ENCODE measurements at regions not wholly inside any gene's neighbourhood (a gene's known extent, or its start where the extent isn't known, plus 50 kb on each side); places are given as distances from the start of the nearest gene placed in this dataset.

DNA sequence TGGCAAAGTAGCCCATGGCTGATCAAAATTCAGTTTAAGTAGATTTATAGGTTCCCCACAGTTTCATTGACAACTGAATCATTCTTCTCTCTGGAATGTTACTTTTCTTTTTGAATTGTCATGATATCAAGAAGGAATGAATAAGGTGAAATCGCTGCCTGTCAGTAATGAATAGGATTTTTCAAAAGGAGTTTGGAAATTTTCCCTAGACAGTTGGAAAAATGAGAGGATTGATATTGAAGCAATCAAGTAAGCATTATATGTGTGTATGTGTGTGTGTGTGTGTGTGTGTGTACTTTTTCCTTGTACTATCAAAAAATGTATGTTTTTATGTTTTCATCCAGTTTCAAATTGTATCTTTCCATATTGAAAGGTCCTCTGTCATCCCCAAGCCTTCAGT lies 479.5 kb downstream of the MRPL39 start:
- H3K27me3 Mint-ChIP-seq: no peaks in the 10 kb centered on the region
- peaks cover 5% of the 10 kb centered on the region for H3K9me3 Mint-ChIP-seq
- no peaks in the 10 kb centered on the region for H3K4me1 Mint-ChIP-seq (ENCODE audit: low read depth)
- H3K4me3 Mint-ChIP-seq: no peak overlapping the region
- no peak overlapping the region for H3K27ac Mint-ChIP-seq
- no peaks in the 10 kb centered on the region for H3K36me3 Mint-ChIP-seq (ENCODE audit: low read depth)

DNA sequence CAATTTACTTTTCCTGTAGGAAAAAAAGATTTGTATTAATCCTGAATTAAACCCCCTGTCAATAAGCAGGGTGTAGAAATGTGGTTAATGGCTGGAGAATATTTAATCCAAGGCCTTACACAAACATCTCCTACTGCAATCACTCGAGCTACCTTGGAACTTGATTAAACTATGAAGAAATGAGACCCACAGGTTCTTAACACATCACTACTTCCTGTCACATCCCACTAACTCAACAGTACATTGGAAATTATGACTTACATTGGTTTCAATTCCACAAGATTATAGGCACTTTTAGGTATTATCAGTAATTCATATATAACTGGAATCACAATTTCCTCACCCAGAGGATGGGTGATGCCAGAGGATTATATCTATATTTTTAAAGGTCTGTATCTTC lies 480.3 kb downstream of the MRPL39 start:
- Mint-ChIP-seq H3K4me1 (ENCODE audit: low read depth) (no peaks in the 10 kb centered on the region), H3K36me3 (ENCODE audit: low read depth) (no peaks in the 10 kb centered on the region), H3K27me3 (no peaks in the 10 kb centered on the region), H3K27ac (no peak overlapping the region), H3K9me3 (peaks cover 5% of the 10 kb centered on the region), H3K4me3 (no peak overlapping the region)

DNA sequence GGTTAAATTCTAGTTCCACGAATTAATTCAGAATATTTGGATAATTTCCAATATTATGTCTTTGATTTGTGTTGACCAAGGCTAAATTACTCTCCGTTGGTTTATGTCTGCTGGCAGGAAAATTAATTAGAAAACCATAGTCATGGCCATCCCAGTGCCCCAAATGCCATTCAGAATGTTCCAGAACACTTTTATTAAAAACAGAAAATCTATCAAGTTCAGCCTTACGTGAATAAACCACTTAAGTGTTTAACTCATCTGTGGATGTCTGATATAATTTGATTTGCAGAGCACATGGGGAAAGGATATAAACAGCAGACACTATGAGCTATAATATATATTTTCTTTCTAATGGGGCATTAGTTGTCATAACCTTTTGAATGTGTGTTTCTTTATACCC lies 480.7 kb downstream of the MRPL39 start:
- no peak overlapping the region for H3K27ac Mint-ChIP-seq
- peaks cover 3% of the 10 kb centered on the region for H3K9me3 Mint-ChIP-seq
- no peaks in the 10 kb centered on the region for H3K4me1 Mint-ChIP-seq (ENCODE audit: low read depth)
- no peak overlapping the region for H3K4me3 Mint-ChIP-seq
- no peaks in the 10 kb centered on the region for H3K36me3 Mint-ChIP-seq (ENCODE audit: low read depth)
- H3K27me3 Mint-ChIP-seq: no peaks in the 10 kb centered on the region

DNA sequence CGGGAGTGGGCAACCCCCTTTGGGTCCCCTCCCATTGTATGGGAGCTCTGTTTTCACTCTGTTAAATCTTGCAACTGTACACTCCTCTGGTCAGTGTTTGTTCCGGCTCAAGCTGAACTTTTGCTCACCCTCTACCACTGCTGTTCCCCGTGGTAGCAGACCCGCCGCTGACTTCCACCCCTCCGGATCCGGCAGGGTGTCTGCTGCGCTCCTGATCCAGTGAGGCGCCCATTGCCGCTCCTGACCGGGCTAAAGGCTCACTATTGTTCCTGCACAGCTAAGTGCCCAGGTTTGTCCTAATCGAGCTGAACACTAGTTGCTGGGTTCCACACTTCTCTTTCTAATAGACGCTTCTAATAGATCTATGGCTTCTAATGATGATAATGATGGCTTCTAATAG lies 488.6 kb downstream of the MRPL39 start:
- Mint-ChIP-seq H3K27ac (no peak overlapping the region), H3K9me3 (peaks cover 10% of the 10 kb centered on the region), H3K4me1 (ENCODE audit: low read depth) (no peaks in the 10 kb centered on the region), H3K36me3 (ENCODE audit: low read depth) (no peaks in the 10 kb centered on the region), H3K27me3 (no peaks in the 10 kb centered on the region), H3K4me3 (no peak overlapping the region)

DNA sequence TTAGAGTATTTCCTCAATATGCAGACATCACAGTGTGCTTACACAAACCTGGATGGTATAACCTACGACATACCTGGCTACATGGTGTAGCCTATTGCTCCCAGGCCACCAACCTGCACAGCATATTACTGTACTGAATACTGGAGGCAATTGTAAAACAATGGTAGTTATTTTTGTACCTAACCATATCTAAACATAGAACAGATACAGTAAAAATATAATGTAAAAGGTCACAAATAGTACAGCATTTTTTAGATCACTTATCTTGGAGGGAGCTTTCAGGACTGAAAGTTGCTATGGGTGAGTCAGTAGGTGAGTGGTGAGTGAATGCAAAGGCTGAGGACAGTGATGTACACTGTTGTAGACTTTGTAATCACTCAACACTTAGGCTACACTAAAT lies 492.3 kb downstream of the MRPL39 start:
- no peak overlapping the region for H3K4me3 Mint-ChIP-seq
- no peak overlapping the region for H3K27ac Mint-ChIP-seq
- H3K4me1 Mint-ChIP-seq (ENCODE audit: low read depth): no peaks in the 10 kb centered on the region
- H3K36me3 Mint-ChIP-seq (ENCODE audit: low read depth): no peaks in the 10 kb centered on the region
- H3K27me3 Mint-ChIP-seq: no peaks in the 10 kb centered on the region
- peaks cover 5% of the 10 kb centered on the region for H3K9me3 Mint-ChIP-seq

DNA sequence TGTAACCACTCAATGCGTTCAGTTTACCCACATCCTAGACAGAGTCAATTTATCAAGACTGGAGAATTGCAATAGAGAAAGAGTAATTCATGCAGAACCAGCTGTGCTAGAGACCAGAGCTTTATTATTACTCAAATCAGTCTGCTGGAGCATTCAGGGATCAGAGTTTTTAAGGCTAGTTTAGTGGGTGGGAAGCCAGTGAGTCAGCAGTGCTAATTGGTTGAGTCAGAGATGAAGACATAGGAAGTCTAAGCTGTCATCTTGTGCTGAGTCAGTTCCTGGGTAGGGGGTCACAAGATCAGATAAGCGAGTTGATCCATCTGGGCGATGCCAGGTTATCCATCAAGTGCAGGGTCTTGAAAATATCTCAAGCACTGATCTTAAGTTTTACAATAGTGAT lies 499.6 kb downstream of the MRPL39 start:
- H3K27ac Mint-ChIP-seq: no peak overlapping the region
- H3K9me3 Mint-ChIP-seq: no peaks in the 10 kb centered on the region
- H3K27me3 Mint-ChIP-seq: no peaks in the 10 kb centered on the region
- H3K4me3 Mint-ChIP-seq: no peak overlapping the region
- H3K4me1 Mint-ChIP-seq (ENCODE audit: low read depth): no peaks in the 10 kb centered on the region
- no peaks in the 10 kb centered on the region for H3K36me3 Mint-ChIP-seq (ENCODE audit: low read depth)

DNA sequence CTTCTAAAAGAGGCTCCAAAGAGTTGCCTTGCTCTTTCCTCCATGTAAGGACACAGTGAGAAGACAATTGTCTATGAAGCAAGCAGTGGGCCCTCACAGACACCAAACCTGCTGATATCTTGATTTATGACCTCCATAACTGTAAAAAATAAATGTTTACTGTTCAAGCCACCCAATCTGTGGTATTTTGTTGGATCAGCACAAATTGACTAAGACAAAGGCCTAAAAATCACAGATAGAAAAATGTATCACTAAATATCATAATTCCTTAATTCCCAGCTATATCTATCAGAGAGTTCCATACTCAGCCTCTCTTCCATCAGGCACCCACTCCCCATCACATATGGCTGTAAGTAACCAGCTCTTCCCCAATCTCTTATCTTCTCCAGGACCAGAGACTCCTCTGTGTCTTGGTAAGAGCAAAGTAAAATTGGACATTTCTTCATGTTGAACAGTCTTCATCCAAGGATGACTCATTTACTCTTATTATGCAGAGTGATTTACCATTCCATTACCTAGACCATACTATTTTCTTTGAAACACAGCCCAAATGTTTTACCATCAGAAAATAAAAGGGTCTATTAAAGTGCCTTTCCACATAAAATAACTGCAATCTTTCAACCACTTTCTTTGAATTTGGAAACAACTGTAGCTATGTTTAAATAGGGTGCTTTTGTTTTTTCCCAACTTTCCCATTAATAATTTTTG lies 503.6 kb downstream of the MRPL39 start:
- no peaks in the 10 kb centered on the region for H3K4me1 Mint-ChIP-seq (ENCODE audit: low read depth)
- H3K27me3 Mint-ChIP-seq: no peaks in the 10 kb centered on the region
- H3K4me3 Mint-ChIP-seq: no peak overlapping the region
- no peaks in the 10 kb centered on the region for H3K36me3 Mint-ChIP-seq (ENCODE audit: low read depth)
- no peak overlapping the region for H3K27ac Mint-ChIP-seq
- H3K9me3 Mint-ChIP-seq: no peaks in the 10 kb centered on the region

DNA sequence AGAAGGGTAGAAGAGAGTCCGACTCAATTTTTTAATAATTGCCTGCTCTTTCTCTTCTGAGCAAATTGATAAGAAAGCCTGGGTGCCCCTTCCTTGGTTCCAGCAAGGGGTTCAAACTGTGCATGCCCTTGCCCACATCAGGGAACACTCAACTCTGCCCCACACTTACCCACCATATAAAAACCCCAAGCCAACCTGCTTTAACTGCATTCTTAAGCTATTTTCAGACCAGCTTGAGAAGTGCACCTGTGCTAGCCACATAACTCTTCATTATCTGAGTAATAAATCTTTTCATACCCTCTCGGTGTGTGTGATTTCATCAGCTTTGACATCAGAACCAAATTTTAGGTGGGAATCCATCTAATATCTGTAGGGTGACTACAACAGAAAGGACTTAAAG lies 509.6 kb downstream of the MRPL39 start:
- Mint-ChIP-seq H3K27ac (no peak overlapping the region), H3K4me3 (no peak overlapping the region), H3K4me1 (ENCODE audit: low read depth) (no peaks in the 10 kb centered on the region), H3K36me3 (ENCODE audit: low read depth) (no peaks in the 10 kb centered on the region), H3K27me3 (no peaks in the 10 kb centered on the region), H3K9me3 (no peaks in the 10 kb centered on the region)

DNA sequence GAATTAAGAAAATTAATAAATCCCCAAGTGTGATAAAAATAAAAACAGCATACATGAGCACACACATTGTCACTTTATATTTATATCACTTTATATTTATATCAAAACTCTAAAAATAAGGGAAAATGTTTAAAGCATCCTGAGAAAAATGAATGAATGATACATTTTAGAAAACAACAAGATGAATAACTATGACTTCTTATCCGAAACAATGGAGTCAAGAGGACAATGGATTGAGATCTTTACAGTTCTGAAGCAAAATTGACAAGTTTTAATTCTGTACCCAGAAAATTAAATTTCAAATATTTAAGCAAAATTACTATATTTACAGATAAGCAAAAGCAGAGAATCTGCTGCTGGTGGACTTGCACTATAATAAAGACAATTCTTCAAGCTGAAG lies 512.6 kb downstream of the MRPL39 start:
- Mint-ChIP-seq H3K27ac (no peak overlapping the region), H3K36me3 (ENCODE audit: low read depth) (no peaks in the 10 kb centered on the region), H3K4me3 (no peak overlapping the region), H3K27me3 (no peaks in the 10 kb centered on the region), H3K4me1 (ENCODE audit: low read depth) (no peaks in the 10 kb centered on the region), H3K9me3 (no peaks in the 10 kb centered on the region)

DNA sequence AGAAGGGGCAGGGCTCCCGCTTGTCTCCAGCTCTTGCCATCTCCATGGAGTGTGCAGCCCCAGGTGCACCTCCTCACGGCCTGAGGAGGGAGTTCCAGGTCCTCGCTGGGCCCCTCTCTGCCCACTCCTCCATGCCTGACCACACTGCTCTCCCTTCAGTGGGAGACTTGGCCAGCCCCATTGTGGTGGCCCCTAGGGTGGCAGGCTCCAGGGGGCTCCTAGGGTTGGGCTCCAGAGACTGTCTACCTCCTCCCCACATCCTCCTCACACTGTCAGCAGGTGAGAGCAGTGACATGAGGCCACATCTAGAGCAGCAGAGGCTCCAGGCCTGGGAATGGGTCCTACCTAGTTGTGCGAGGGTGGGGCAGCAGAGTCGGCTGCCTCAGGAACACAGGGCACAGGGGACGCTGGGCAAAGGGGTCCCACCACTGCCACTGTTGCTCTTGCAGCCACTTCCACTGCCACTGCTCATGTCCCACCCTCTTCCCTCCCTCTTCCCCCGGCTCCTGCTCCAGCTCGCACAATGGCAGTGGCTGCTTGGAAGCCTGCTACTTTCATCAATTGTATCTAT lies 514.8 kb downstream of the MRPL39 start:
- H3K27me3 Mint-ChIP-seq: no peaks in the 10 kb centered on the region
- H3K27ac Mint-ChIP-seq: no peak overlapping the region
- H3K4me3 Mint-ChIP-seq: no peak overlapping the region
- no peaks in the 10 kb centered on the region for H3K9me3 Mint-ChIP-seq
- no peaks in the 10 kb centered on the region for H3K4me1 Mint-ChIP-seq (ENCODE audit: low read depth)
- H3K36me3 Mint-ChIP-seq (ENCODE audit: low read depth): no peaks in the 10 kb centered on the region

DNA sequence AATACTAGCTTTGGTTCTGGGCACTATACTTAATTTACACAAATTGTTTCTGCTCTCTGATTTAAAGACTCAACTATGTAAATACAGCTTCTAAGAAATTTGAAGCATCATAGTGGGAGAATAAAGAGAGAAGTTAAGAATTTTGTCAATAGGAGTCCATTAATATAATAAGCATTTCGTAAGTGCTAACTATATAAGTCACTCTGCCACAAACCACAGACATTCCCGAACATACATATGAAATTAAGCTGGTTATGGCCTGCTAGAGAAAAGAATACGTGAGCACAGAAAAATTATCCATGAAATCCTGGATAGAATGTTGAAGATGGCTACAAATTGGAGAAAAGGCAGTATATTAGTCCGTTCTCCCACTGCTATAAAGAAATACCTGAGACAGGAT lies 526.2 kb downstream of the MRPL39 start:
- Mint-ChIP-seq H3K9me3 (no peaks in the 10 kb centered on the region), H3K27ac (no peak overlapping the region), H3K4me1 (ENCODE audit: low read depth) (no peaks in the 10 kb centered on the region), H3K4me3 (no peak overlapping the region), H3K36me3 (ENCODE audit: low read depth) (no peaks in the 10 kb centered on the region), H3K27me3 (no peaks in the 10 kb centered on the region)

DNA sequence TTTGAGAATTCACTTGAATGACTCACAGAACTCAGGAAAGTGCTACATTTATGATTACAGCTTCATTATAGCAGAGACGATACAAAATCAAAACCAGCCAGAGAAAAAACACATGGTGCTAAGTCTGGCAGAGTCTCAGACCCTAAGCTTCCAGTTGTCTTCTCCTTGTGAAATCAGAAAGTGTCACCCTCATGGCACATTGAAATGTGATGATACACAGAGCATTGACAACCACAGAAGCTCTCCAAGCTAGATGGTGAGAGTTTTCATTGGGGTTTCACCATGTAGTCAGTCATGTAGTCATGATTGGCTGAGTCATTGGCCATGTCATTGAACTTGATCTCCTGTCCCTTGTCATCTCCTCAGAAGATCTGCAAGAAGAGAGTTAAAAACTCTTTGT lies 526.6 kb downstream of the MRPL39 start:
- H3K4me1 Mint-ChIP-seq (ENCODE audit: low read depth): no peaks in the 10 kb centered on the region
- H3K27me3 Mint-ChIP-seq: no peaks in the 10 kb centered on the region
- H3K4me3 Mint-ChIP-seq: no peak overlapping the region
- no peak overlapping the region for H3K27ac Mint-ChIP-seq
- no peaks in the 10 kb centered on the region for H3K9me3 Mint-ChIP-seq
- no peaks in the 10 kb centered on the region for H3K36me3 Mint-ChIP-seq (ENCODE audit: low read depth)

DNA sequence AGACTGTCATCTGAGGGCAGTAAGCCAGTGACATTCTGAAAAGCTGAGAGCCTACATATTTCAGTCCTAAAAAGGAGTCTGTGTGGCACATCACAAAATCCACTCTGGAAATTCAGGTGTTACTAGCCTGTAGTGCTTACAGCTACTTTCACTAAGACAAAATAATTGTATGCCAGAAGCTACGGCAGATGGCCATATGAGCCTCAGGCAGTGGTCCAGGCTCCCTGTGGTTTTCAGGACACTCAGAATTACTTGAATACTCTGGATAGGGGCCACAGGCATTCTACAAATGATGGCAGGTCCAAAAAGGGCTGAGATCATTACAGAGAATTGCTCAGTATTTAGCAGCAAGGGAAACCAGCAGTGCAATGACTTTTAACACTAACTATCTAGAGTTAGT lies 527.1 kb downstream of the MRPL39 start:
- Mint-ChIP-seq H3K36me3 (ENCODE audit: low read depth) (no peaks in the 10 kb centered on the region), H3K4me1 (ENCODE audit: low read depth) (no peaks in the 10 kb centered on the region), H3K4me3 (no peak overlapping the region), H3K9me3 (no peaks in the 10 kb centered on the region), H3K27ac (no peak overlapping the region), H3K27me3 (no peaks in the 10 kb centered on the region)

DNA sequence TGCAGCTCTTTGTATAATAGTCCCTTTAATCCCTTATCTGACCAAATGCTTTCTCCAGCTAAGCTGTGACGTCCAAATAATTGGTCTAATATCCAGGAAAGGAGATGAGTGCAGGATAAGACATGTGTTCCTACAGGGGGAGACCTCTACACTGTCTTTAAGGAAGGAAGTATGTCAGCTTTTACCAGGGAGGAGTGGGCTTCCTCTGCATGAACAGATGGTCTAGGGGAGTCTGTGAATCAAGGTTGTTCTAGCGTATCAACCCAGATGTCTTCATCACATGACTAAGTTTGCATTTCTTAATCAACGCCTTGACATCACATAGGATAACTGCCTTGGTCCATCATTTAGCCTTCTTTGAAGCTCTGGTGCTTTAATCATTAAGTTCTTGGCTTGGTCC lies 528.2 kb downstream of the MRPL39 start:
- no peaks in the 10 kb centered on the region for H3K4me1 Mint-ChIP-seq (ENCODE audit: low read depth)
- H3K36me3 Mint-ChIP-seq (ENCODE audit: low read depth): no peaks in the 10 kb centered on the region
- no peaks in the 10 kb centered on the region for H3K27me3 Mint-ChIP-seq
- H3K4me3 Mint-ChIP-seq: no peak overlapping the region
- H3K27ac Mint-ChIP-seq: no peak overlapping the region
- no peaks in the 10 kb centered on the region for H3K9me3 Mint-ChIP-seq

DNA sequence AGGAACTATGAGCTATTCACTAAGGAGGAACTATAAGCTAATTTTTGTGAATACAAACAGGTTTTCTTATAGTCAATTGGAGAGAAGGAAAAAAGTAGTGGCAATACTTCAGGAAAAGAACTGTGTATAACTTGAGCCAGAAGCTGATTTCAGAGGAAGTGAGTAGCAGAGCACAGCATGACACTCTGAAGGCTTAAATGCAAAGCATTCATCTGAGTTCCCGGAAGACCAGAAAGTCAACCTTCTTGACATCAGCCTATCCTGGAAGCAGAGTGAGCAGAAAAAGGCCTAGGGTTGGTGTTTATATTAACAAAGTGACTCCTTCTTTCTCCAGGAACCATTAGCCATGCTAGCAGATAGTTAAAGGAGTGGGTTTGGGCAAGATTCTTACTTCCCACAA lies 545.2 kb downstream of the MRPL39 start:
- H3K27me3 Mint-ChIP-seq: no peaks in the 10 kb centered on the region

DNA sequence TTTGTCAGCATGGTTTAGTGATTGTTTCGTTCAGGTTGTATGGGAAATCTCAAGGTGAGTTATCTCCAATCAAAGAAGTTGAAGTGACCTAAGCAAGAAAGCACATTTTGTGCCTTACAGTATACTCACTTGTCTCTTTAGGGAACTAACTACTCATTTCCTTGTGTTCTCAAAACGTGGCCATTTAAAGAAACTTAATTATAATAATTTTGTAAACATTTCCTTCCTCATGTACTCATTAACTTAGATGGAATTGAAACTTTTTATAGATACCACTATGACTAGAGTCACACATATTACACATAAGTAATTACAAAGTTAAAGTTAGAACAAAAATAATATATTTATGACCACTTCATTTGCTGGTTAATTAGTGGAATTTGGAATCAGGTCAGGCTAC lies 552.6 kb downstream of the MRPL39 start:
- H3K9me3 Mint-ChIP-seq: peaks cover 4% of the 10 kb centered on the region
- H3K27me3 Mint-ChIP-seq: no peaks in the 10 kb centered on the region
- H3K36me3 Mint-ChIP-seq (ENCODE audit: low read depth): no peaks in the 10 kb centered on the region
- H3K27ac Mint-ChIP-seq: no peak overlapping the region
- H3K4me3 Mint-ChIP-seq: no peak overlapping the region
- H3K4me1 Mint-ChIP-seq (ENCODE audit: low read depth): no peaks in the 10 kb centered on the region

More for the DNA sequence above, 545.2 kb downstream of the MRPL39 start:
- Mint-ChIP-seq H3K27ac (no peak overlapping the region), H3K36me3 (ENCODE audit: low read depth) (no peaks in the 10 kb centered on the region), H3K9me3 (peaks cover 5% of the 10 kb centered on the region), H3K4me1 (ENCODE audit: low read depth) (no peaks in the 10 kb centered on the region), H3K4me3 (no peak overlapping the region)

Data from stimulated activated naive CD8-positive, alpha-beta T cell treated with anti-CD3 and anti-CD28 coated beads, Interleukin-15, Interleukin-2, amounts not matched to agents 100 ng/mL and 50 ng/mL, for 24 hours (primary cell).